Osteocyte (in vitro differentiated cells): ENCODE measurements at regions not wholly inside any gene's neighbourhood (a gene's known extent, or its start where the extent isn't known, plus 50 kb on each side); places are given as distances from the start of the nearest gene placed in this dataset.
"Not testable (repeated sequence)": the region's sequence is repeated elsewhere in the genome, so short reads cannot be mapped to it uniquely, and the experiment has no call there.

Experiments used
- DNase-seq: peaks from one replicate; pipeline ENCODE4 v3.0.0; 2021; ENCODE audit warnings: mixed read lengths; ENCODE audit not compliant: unreplicated experiment; ENCODE audit errors: extremely low spot score
- H3K27ac Mint-ChIP-seq: one replicate; pipeline ENCODE4 v1.8.0; 2021; ENCODE audit warnings: mild to moderate bottlenecking, mixed read lengths; ENCODE audit not compliant: unreplicated experiment
- H3K27me3 Mint-ChIP-seq: one replicate; pipeline ENCODE4 v1.8.0; 2021; ENCODE audit warnings: mixed read lengths; ENCODE audit not compliant: unreplicated experiment
- H3K36me3 Mint-ChIP-seq: one replicate; pipeline ENCODE4 v1.8.0; 2021; ENCODE audit warnings: mixed read lengths; ENCODE audit not compliant: unreplicated experiment
- H3K4me1 Mint-ChIP-seq: one replicate; pipeline ENCODE4 v1.8.0; 2021; ENCODE audit warnings: mixed read lengths; ENCODE audit not compliant: unreplicated experiment
- H3K4me3 Mint-ChIP-seq: one replicate; pipeline ENCODE4 v1.8.0; 2021; ENCODE audit warnings: mild to moderate bottlenecking, moderate library complexity, mixed read lengths; ENCODE audit not compliant: unreplicated experiment
- H3K9me3 Mint-ChIP-seq: one replicate; pipeline ENCODE4 v1.8.0; 2021; ENCODE audit warnings: mixed read lengths; ENCODE audit not compliant: unreplicated experiment
- CTCF ChIP-seq: fragments of 200-600 bp; sonication (generic); IDR thresholded peaks from 2 replicates; pipeline ENCODE4 v1.5.0; 2021; ENCODE audit warnings: antibody characterized with exemption, mild to moderate bottlenecking, moderate library complexity

- TF ChIP-seq CTCF = no peak
- no peaks in the 10 kb centered on the region for H3K4me1 Mint-ChIP-seq
Observed at GRCh38 chr5:103743421-103743820, 180.8 kb upstream of the NUDT12 start.

DNA sequence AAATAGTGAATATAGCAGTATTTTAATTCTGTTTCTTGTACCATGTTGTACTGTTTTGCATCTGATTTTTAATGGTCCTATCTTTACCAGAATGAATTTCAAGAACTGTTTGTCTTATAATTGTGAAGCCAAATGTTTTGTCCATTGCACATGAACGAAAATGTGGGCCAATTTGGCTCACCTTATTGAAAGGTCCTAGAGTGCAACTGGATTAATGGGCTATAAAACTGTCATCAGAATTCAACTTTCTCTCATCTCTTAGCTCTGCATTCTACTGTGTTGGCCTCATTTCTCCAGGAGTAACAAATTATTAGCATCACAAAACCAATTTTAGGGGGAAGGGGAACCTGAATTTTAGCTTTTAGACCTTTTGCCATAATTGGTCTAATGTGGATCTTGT lies 179.4 kb upstream of the NUDT12 start:
- DNase-seq = no peak
- H3K36me3 Mint-ChIP-seq = no peaks in the 10 kb centered on the region
- H3K27me3 Mint-ChIP-seq = peaks cover 3% of the 10 kb centered on the region
- no peaks in the 10 kb centered on the region for H3K4me1 Mint-ChIP-seq
- no peak for TF ChIP-seq CTCF
- peaks cover 6% of the 10 kb centered on the region for H3K9me3 Mint-ChIP-seq
- H3K27ac Mint-ChIP-seq = no peak overlapping the region
- no peak overlapping the region for H3K4me3 Mint-ChIP-seq

More at GRCh38 chr5:103743421-103743820, 180.8 kb upstream of the NUDT12 start:
- H3K36me3 Mint-ChIP-seq = no peaks in the 10 kb centered on the region
- no peak for DNase-seq
- peaks cover 3% of the 10 kb centered on the region for H3K27me3 Mint-ChIP-seq
- no peak overlapping the region for H3K27ac Mint-ChIP-seq
- H3K9me3 Mint-ChIP-seq = peaks cover 6% of the 10 kb centered on the region
- no peak overlapping the region for H3K4me3 Mint-ChIP-seq

GRCh38 chr5:103736343-103736742 lies 173.8 kb upstream of the NUDT12 start:
- not testable (repeated sequence) for H3K27ac Mint-ChIP-seq, H3K4me1 Mint-ChIP-seq, H3K4me3 Mint-ChIP-seq, H3K9me3 Mint-ChIP-seq, DNase-seq, H3K36me3 Mint-ChIP-seq
- H3K27me3 Mint-ChIP-seq = peaks cover 18% of the 10 kb centered on the region

- TF ChIP-seq CTCF = no peak
- peaks cover 5% of the 10 kb centered on the region for H3K27me3 Mint-ChIP-seq
- DNase-seq = no peak
- H3K36me3 Mint-ChIP-seq = no peaks in the 10 kb centered on the region
- H3K4me3 Mint-ChIP-seq = no peak overlapping the region
- H3K9me3 Mint-ChIP-seq = peaks cover 6% of the 10 kb centered on the region
- H3K4me1 Mint-ChIP-seq = no peaks in the 10 kb centered on the region
- no peak overlapping the region for H3K27ac Mint-ChIP-seq
Observed at GRCh38 chr5:103724271-103724670, 161.7 kb upstream of the NUDT12 start.

DNA sequence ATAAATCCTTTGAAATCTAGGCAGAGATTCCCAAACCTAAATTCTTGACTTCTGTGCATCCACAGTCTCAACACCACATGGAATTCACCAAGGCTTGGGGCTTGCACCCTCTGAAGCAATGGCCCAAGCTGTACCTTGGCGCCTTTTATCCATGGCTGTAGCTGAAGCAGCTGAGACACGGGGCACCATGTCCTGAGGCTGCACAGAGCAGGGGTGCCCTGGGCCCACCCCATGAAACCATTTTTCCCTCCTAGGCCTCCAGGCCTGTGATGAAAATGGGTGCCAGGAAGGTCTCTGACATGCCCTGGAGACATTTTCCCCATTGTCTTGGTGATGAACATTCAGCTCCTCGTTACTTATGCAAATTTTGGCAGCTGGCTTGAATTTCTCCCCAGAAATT lies 158.6 kb upstream of the NUDT12 start:
- Mint-ChIP-seq H3K36me3 (no peaks in the 10 kb centered on the region), H3K9me3 (peaks cover 6% of the 10 kb centered on the region), H3K4me3 (no peak overlapping the region), H3K4me1 (no peaks in the 10 kb centered on the region), H3K27ac (no peak overlapping the region), H3K27me3 (no peaks in the 10 kb centered on the region)
- TF ChIP-seq CTCF = no peak
- no peak for DNase-seq

- H3K4me1 Mint-ChIP-seq = no peaks in the 10 kb centered on the region
- H3K36me3 Mint-ChIP-seq = no peaks in the 10 kb centered on the region
- no peak for TF ChIP-seq CTCF
- H3K27me3 Mint-ChIP-seq = no peaks in the 10 kb centered on the region
- no peak overlapping the region for H3K27ac Mint-ChIP-seq
- peaks cover 6% of the 10 kb centered on the region for H3K9me3 Mint-ChIP-seq
- H3K4me3 Mint-ChIP-seq = no peak overlapping the region
- no peak for DNase-seq
Observed at GRCh38 chr5:103718108-103718507, 155.5 kb upstream of the NUDT12 start.
